ENCODE measurements at regions not wholly inside any gene's neighbourhood (a gene's known extent, or its start where the extent isn't known, plus 50 kb on each side); places are given as distances from the start of the nearest gene placed in this dataset.

DNA sequence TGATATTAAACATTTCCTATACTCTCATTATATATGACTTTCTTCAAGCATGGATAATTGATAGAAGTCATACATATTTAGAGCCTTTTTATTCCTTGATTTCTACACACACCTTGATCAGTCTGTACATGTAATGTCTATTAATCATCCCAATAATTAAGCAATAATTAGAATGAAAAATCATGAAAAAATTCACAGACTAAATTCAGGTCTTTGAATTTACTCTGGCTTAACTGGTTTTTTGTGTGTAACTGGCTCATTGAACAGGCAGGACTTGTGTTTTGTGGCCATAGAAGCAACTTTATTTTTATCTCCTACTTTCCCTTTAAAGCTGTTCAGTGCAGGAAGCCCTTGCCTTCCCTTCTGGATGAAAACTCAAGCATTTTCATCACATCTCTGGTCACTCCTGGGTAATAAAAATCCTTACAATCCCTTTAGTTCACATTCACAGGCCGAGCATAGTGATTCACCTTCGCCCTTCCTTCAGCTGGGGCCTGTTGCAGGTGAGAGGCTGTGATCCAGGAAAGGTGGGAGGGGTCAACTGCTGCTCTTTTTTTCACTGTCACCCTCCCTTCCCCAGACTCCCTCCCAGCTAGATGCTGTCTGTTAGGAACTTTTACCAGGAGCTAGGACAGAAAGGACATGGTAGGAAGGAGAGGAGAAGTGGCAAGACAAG lies 58.0 kb upstream of the ITSN2 start:
- ChIA-PET POLR2A (ENCODE audit: low non-redundant PET) (no interaction called here), CTCF (interaction anchor here (0.6 kb wide), 2 partner anchors 36 to 192 kb away, joined by 3 to 6 read pairs; no protein-coding TSS in a partner anchor)
- H3K27ac ChIP-seq (ENCODE audit: low read depth, low read length, poor library complexity, severe bottlenecking): no peak overlapping the region
- no peak overlapping the region for H3K4me3 ChIP-seq (ENCODE audit: low read depth, low read length, poor library complexity, severe bottlenecking)
- H3K4me1 ChIP-seq (ENCODE audit: insufficient read depth, low read length, poor library complexity, severe bottlenecking): peaks cover 5% of the 10 kb centered on the region
- H3K27me3 ChIP-seq (replicated peaks; ENCODE audit: insufficient read depth, low read depth, low read length, poor library complexity): no peaks in the 10 kb centered on the region
- no TSS peak for BruUV-seq (replicated peaks)
- TF ChIP-seq EZH2 (IDR thresholded peaks at IDR 0.05; ENCODE audit: borderline replicate concordance, low read depth, low read length, poor library complexity, severe bottlenecking) (no peak), CTCF (conservative IDR thresholded peaks at IDR 0.05; ENCODE audit: low read depth, low read length) (no peak)
- intact Hi-C loops (cut with micrococcal nuclease; ENCODE audit: unreplicated experiment): no loop called here
- no peak for DNase-seq (ENCODE audit: low spot score)
- no peaks in the 10 kb centered on the region for H3K9me3 ChIP-seq (ENCODE audit: low read depth, low read length, poor library complexity, severe bottlenecking)
- no peaks in the 10 kb centered on the region for H3K36me3 ChIP-seq (ENCODE audit: insufficient read depth, low read length, poor library complexity, severe bottlenecking)

- intact Hi-C loops (cut with micrococcal nuclease; ENCODE audit: unreplicated experiment): loop anchor here (5.0 kb wide), 1 partner anchor 79 kb away; the partner anchor contains the start of gene NCOA1
- no peaks in the 10 kb centered on the region for H3K27me3 ChIP-seq (replicated peaks; ENCODE audit: insufficient read depth, low read depth, low read length, poor library complexity)
- DNase-seq (ENCODE audit: low spot score): no peak
- no peak overlapping the region for H3K27ac ChIP-seq (ENCODE audit: low read depth, low read length, poor library complexity, severe bottlenecking)
- H3K36me3 ChIP-seq (ENCODE audit: insufficient read depth, low read length, poor library complexity, severe bottlenecking): no peaks in the 10 kb centered on the region
- H3K9me3 ChIP-seq (ENCODE audit: low read depth, low read length, poor library complexity, severe bottlenecking): no peaks in the 10 kb centered on the region
- CTCF ChIA-PET: no interaction called here
- peaks cover 3% of the 10 kb centered on the region for H3K4me1 ChIP-seq (ENCODE audit: insufficient read depth, low read length, poor library complexity, severe bottlenecking)
- POLR2A ChIA-PET (ENCODE audit: low non-redundant PET): no interaction called here
- H3K4me3 ChIP-seq (ENCODE audit: low read depth, low read length, poor library complexity, severe bottlenecking): no peak overlapping the region
- BruUV-seq (replicated peaks): no TSS peak
- no peak for TF ChIP-seq EZH2 (IDR thresholded peaks at IDR 0.05; ENCODE audit: borderline replicate concordance, low read depth, low read length, poor library complexity, severe bottlenecking)
- no peak for TF ChIP-seq CTCF (conservative IDR thresholded peaks at IDR 0.05; ENCODE audit: low read depth, low read length)
Measured at GRCh38 chr2:24412812-24413211, 52.5 kb upstream of the ITSN2 start.

DNA sequence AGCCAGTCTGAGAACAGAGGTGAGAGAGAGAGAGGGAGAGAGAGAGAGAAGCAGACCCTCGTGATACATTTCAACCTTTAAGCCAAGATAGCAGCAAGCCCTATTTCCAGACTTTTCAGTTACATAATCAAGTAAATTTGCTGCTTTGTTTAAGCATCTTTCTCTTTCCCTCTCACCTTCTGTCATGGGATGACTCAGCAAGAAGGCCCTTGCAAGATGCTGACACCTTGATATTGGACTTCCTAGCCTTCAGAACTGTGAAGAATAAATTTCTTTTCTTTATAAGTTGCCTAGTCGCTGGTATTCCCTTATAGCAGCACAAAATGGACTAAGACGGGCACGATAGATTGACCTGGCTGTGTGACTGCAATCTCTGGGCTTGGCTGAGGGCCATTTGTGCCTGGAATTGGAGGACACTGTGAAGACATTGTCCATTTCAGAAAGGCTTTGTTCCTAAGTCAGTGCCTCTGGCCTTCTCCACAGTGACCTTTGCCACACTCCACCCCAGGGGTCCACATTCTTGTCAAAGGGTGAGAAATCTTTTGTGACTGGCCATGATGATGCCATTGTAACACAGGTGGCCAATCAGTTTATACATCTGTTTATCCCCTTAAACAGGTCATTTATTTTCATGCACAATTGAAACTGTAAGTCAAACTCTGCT lies 51.3 kb upstream of the ITSN2 start:
- ChIA-PET POLR2A (ENCODE audit: low non-redundant PET) (no interaction called here), CTCF (interaction anchor here (1.1 to 3.3 kb wide), 2 partner anchors 416 to 717 kb away, joined by 3 to 16 read pairs; no protein-coding TSS in a partner anchor)
- Histone ChIP-seq H3K27ac (ENCODE audit: low read depth, low read length, poor library complexity, severe bottlenecking) (no peak overlapping the region), H3K4me3 (ENCODE audit: low read depth, low read length, poor library complexity, severe bottlenecking) (no peak overlapping the region), H3K9me3 (ENCODE audit: low read depth, low read length, poor library complexity, severe bottlenecking) (no peaks in the 10 kb centered on the region), H3K36me3 (ENCODE audit: insufficient read depth, low read length, poor library complexity, severe bottlenecking) (no peaks in the 10 kb centered on the region), H3K4me1 (ENCODE audit: insufficient read depth, low read length, poor library complexity, severe bottlenecking) (peaks cover 3% of the 10 kb centered on the region), H3K27me3 (replicated peaks; ENCODE audit: insufficient read depth, low read depth, low read length, poor library complexity) (no peaks in the 10 kb centered on the region)
- BruUV-seq (replicated peaks): no TSS peak
- DNase-seq (ENCODE audit: low spot score): no peak
- no peak for TF ChIP-seq CTCF (conservative IDR thresholded peaks at IDR 0.05; ENCODE audit: low read depth, low read length)
- no peak for TF ChIP-seq EZH2 (IDR thresholded peaks at IDR 0.05; ENCODE audit: borderline replicate concordance, low read depth, low read length, poor library complexity, severe bottlenecking)
- intact Hi-C loops (cut with micrococcal nuclease; ENCODE audit: unreplicated experiment): loop anchor here (2.0 to 5.0 kb wide), 2 partner anchors 81 to 717 kb away; partner anchors contain the start of gene NCOA1

Measured in A673 (cell line).